Calu3 (cell line): ENCODE measurements at regions not wholly inside any gene's neighbourhood (a gene's known extent, or its start where the extent isn't known, plus 50 kb on each side); places are given as distances from the start of the nearest gene placed in this dataset.

Experiments used
- BruUV-seq: library from RNA; stranded (reverse); fragments of 400-500 nt; replicated peaks from 2 replicates; lab custom pipeline; 2021; lab: Mats Ljungman, UMichigan
- CTCF ChIA-PET: fragments of 300-600 bp; sonication (Branson Sonifier 250); formaldehyde crosslinking; loops from one replicate; lab custom pipeline; 2022; ENCODE audit warnings: antibody characterized with exemption; lab: Charles Lee
- DNase-seq: peaks from one replicate; pipeline ENCODE4 v3.0.0; 2022
- H3K27ac Mint-ChIP-seq: one replicate; pipeline ENCODE4 v1.8.0; 2022; ENCODE audit warnings: mixed read lengths; ENCODE audit not compliant: unreplicated experiment
- H3K27me3 Mint-ChIP-seq: one replicate; pipeline ENCODE4 v1.8.0; 2022; ENCODE audit warnings: mixed read lengths; ENCODE audit not compliant: unreplicated experiment
- H3K36me3 Mint-ChIP-seq: one replicate; pipeline ENCODE4 v1.8.0; 2022; ENCODE audit warnings: mild to moderate bottlenecking, moderate library complexity, mixed read lengths; ENCODE audit not compliant: insufficient read depth, unreplicated experiment
- H3K4me1 Mint-ChIP-seq: one replicate; pipeline ENCODE4 v1.8.0; 2022; ENCODE audit warnings: mild to moderate bottlenecking, low read depth, mixed read lengths; ENCODE audit not compliant: unreplicated experiment
- H3K4me3 Mint-ChIP-seq: one replicate; pipeline ENCODE4 v1.8.0; 2022; ENCODE audit warnings: mild to moderate bottlenecking, low read depth, moderate library complexity, mixed read lengths; ENCODE audit not compliant: unreplicated experiment
- H3K9me3 Mint-ChIP-seq: one replicate; pipeline ENCODE4 v1.8.0; 2022; ENCODE audit warnings: low read depth, mixed read lengths; ENCODE audit not compliant: unreplicated experiment
- CTCF ChIP-seq: fragments of 200-600 bp; IDR thresholded peaks from one replicate; pipeline ENCODE4 v1.8.0; 2022; ENCODE audit warnings: antibody characterized with exemption; ENCODE audit not compliant: unreplicated experiment
- intact Hi-C: fragments of 100-400 bp; cut with micrococcal nuclease; formaldehyde crosslinking; loops from one replicate; pipeline ENCODE4 v1.10.0; 2022; ENCODE audit not compliant: unreplicated experiment

- no peaks in the 10 kb centered on the region for H3K27me3 Mint-ChIP-seq
- H3K4me1 Mint-ChIP-seq, result peaks cover 9% of the 10 kb centered on the region
- no TSS peak for BruUV-seq
- CTCF ChIA-PET, result no interaction called here
- no peak overlapping the region for H3K27ac Mint-ChIP-seq
- DNase-seq, result no peak
- H3K4me3 Mint-ChIP-seq, result no peak overlapping the region
- intact Hi-C loops, result no loop called here
- no peak for TF ChIP-seq CTCF
- no peaks in the 10 kb centered on the region for H3K36me3 Mint-ChIP-seq
- peaks cover 3% of the 10 kb centered on the region for H3K9me3 Mint-ChIP-seq
These were observed 1293.9 kb upstream of the LRRTM1 start for GRCh38 chr2:81598453-81598852.

GRCh38 chr2:81589406-81589805 lies 1284.9 kb upstream of the LRRTM1 start:
- TF ChIP-seq CTCF, result no peak
- Mint-ChIP-seq H3K4me3 (no peak overlapping the region), H3K27me3 (no peaks in the 10 kb centered on the region), H3K27ac (no peak overlapping the region), H3K4me1 (no peaks in the 10 kb centered on the region), H3K36me3 (no peaks in the 10 kb centered on the region), H3K9me3 (no peaks in the 10 kb centered on the region)
- intact Hi-C loops, result no loop called here
- BruUV-seq, result no TSS peak
- DNase-seq, result no peak
- CTCF ChIA-PET, result no interaction called here

GRCh38 chr2:81583311-81584108 lies 1279.0 kb upstream of the LRRTM1 start:
- Mint-ChIP-seq H3K9me3 (peaks cover 12% of the 10 kb centered on the region), H3K4me1 (no peaks in the 10 kb centered on the region), H3K27me3 (no peaks in the 10 kb centered on the region), H3K36me3 (no peaks in the 10 kb centered on the region), H3K4me3 (no peak overlapping the region), H3K27ac (no peak overlapping the region)
- CTCF ChIA-PET, result interaction anchor here (0.7 kb wide), 1 partner anchor 110 kb away, joined by 3 read pairs; no protein-coding TSS in a partner anchor
- intact Hi-C loops, result no loop called here
- DNase-seq, result no peak
- TF ChIP-seq CTCF, result no peak
- BruUV-seq, result no TSS peak

- Mint-ChIP-seq H3K27ac (no peak overlapping the region), H3K4me1 (no peaks in the 10 kb centered on the region), H3K36me3 (no peaks in the 10 kb centered on the region), H3K4me3 (no peak overlapping the region), H3K27me3 (no peaks in the 10 kb centered on the region), H3K9me3 (peaks cover 17% of the 10 kb centered on the region)
- TF ChIP-seq CTCF, result no peak
- intact Hi-C loops, result no loop called here
- BruUV-seq, result no TSS peak
- CTCF ChIA-PET, result no interaction called here
- DNase-seq, result no peak
These were observed 1272.2 kb upstream of the LRRTM1 start for GRCh38 chr2:81576713-81577112.
